ENCODE measurements at regions not wholly inside any gene's neighbourhood (a gene's known extent, or its start where the extent isn't known, plus 50 kb on each side); places are given as distances from the start of the nearest gene placed in this dataset.

DNA sequence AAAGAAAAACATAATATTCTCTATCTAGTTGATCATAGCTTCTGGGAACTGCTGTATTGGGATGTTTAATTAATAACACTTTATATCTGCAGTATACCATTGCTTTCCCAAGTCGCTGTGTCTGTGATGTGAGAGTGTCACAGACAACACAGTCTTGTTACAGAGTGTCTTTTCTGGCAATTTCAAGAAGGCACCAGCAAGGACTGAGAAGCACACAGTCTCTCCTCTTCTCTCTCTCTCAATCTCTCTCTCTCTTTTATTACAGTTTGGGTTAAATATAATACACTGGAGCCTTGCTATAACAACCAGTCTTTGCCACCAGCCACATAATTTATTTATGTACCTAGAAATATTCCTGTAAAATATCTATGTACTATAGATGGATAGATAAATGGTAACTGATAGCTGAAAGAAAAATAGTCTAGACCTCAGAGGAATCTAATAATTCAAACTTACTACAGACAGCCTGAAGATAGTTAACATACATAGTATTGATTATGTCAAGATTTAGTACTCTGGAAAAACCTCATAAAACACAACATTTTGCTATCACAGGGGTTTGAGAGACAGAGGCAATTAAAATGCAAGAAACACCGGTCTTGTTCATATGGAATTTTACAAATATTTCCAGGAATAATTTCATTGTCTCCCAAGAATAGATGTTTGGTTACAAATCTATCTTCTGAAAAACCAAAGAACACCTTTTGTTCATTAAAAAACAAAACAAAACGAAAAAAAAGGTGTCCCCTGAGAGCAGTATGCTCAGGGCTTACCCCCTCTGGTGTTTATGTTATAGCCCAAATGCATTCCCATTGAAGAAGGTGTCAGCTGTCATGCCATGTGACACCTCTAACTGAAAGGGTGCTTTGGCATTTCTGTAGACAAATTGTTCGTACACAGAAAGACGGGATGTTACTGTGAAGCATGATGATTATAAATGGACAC is 507.8 kb downstream of the TBC1D4 start:
- no peaks in the 10 kb centered on the region for H3K27me3 ChIP-seq (ENCODE audit: control insufficient read depth, insufficient read depth, low read length)
- no peaks in the 10 kb centered on the region for H3K9me3 ChIP-seq (ENCODE audit: control insufficient read depth, insufficient read depth, low read length)
- no peaks in the 10 kb centered on the region for H3K36me3 ChIP-seq (ENCODE audit: control insufficient read depth, insufficient read depth, low read length)
- WGBS (ENCODE audit: insufficient coverage, insufficient read length): no CpG with 5 or more reads among the region's 5 CpGs
- peaks cover 1% of the 10 kb centered on the region; the same call in 1 of the 2 replicates for H3K4me1 ChIP-seq (ENCODE audit: control insufficient read depth, insufficient read depth, low read length)
- H3K4me3 ChIP-seq (ENCODE audit: low read length): no peak overlapping the region
- H3K27ac ChIP-seq (ENCODE audit: low read length): no peak overlapping the region
- no peak for DNase-seq (ENCODE audit: low read depth, low spot score)

- Histone ChIP-seq H3K27ac (ENCODE audit: low read length) (no peak overlapping the region), H3K36me3 (ENCODE audit: control insufficient read depth, insufficient read depth, low read length) (no peaks in the 10 kb centered on the region), H3K27me3 (ENCODE audit: control insufficient read depth, insufficient read depth, low read length) (no peaks in the 10 kb centered on the region), H3K4me1 (ENCODE audit: control insufficient read depth, insufficient read depth, low read length) (no peaks in the 10 kb centered on the region), H3K9me3 (ENCODE audit: control insufficient read depth, insufficient read depth, low read length) (no peaks in the 10 kb centered on the region), H3K4me3 (ENCODE audit: low read length) (no peak overlapping the region)
- no CpG with 5 or more reads among the region's 1 CpG for WGBS (ENCODE audit: insufficient coverage, insufficient read length)
- no peak for DNase-seq (ENCODE audit: low read depth, low spot score)
These were observed 512.5 kb downstream of the TBC1D4 start for GRCh38 chr13:74969419-74969818.

DNA sequence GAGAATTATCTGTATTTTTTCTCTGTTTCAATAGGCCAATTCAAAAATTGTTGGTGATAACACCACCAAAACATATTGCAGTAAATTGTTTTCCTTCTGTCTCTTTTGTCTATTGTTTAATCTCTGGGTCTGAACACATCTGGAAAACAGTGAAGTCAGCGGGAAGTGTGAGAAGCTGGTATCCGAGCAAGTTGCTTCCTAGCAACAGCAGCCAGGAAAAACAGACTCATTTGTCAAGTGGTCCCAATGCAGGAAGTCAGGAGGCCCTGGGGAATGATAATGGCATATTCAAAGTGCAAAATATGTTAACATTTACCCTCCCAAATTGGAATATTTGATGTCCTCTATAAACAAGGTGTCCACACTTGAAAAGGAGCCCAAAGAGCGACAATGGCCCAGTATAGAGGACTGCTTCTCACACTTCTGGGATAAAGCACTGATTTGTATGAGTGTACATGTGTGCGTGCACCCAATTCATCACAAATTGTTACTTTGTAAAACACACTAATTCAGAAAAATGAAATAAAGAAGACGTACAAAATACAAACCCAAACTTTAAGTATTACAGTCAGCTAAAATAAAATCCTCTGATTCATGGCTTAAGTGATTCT is 515.0 kb downstream of the TBC1D4 start:
- no peaks in the 10 kb centered on the region for H3K9me3 ChIP-seq (ENCODE audit: control insufficient read depth, insufficient read depth, low read length)
- H3K27me3 ChIP-seq (ENCODE audit: control insufficient read depth, insufficient read depth, low read length): no peaks in the 10 kb centered on the region
- no peaks in the 10 kb centered on the region for H3K4me1 ChIP-seq (ENCODE audit: control insufficient read depth, insufficient read depth, low read length)
- no peak overlapping the region for H3K4me3 ChIP-seq (ENCODE audit: low read length)
- no CpG with 5 or more reads among the region's 5 CpGs for WGBS (ENCODE audit: insufficient coverage, insufficient read length)
- H3K27ac ChIP-seq (ENCODE audit: low read length): no peak overlapping the region
- no peak for DNase-seq (ENCODE audit: low read depth, low spot score)
- H3K36me3 ChIP-seq (ENCODE audit: control insufficient read depth, insufficient read depth, low read length): no peaks in the 10 kb centered on the region

DNA sequence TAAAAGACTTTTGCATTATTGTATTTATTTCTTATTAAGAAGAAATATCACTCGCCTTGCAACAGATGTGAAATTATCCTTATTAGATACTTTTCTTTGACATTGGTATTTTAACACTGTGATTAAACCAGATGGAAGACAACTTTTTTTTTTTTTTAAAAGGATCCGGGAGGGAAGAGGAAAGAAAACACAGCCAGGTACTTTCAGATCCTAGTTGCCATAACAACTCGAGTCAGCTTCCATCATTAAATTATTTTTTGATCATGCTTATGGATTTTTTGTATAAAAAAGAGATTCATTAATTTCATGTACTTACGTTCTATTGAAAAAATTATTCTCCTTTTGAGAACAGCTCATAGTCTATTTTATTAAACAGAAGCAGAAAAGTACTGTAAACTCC is 515.7 kb downstream of the TBC1D4 start:
- no CpG with 5 or more reads among the region's 4 CpGs for WGBS (ENCODE audit: insufficient coverage, insufficient read length)
- Histone ChIP-seq H3K9me3 (ENCODE audit: control insufficient read depth, insufficient read depth, low read length) (no peaks in the 10 kb centered on the region), H3K36me3 (ENCODE audit: control insufficient read depth, insufficient read depth, low read length) (no peaks in the 10 kb centered on the region), H3K4me1 (ENCODE audit: control insufficient read depth, insufficient read depth, low read length) (no peaks in the 10 kb centered on the region), H3K27me3 (ENCODE audit: control insufficient read depth, insufficient read depth, low read length) (no peaks in the 10 kb centered on the region), H3K4me3 (ENCODE audit: low read length) (no peak overlapping the region), H3K27ac (ENCODE audit: low read length) (no peak overlapping the region)
- no peak for DNase-seq (ENCODE audit: low read depth, low spot score)

GRCh38 chr13:74945637-74946036 is 536.3 kb downstream of the TBC1D4 start:
- Histone ChIP-seq H3K9me3 (ENCODE audit: control insufficient read depth, insufficient read depth, low read length) (no peaks in the 10 kb centered on the region), H3K27me3 (ENCODE audit: control insufficient read depth, insufficient read depth, low read length) (no peaks in the 10 kb centered on the region), H3K36me3 (ENCODE audit: control insufficient read depth, insufficient read depth, low read length) (no peaks in the 10 kb centered on the region), H3K4me1 (ENCODE audit: control insufficient read depth, insufficient read depth, low read length) (no peaks in the 10 kb centered on the region), H3K27ac (ENCODE audit: low read length) (no peak overlapping the region), H3K4me3 (ENCODE audit: low read length) (no peak overlapping the region)
- no peak for DNase-seq (ENCODE audit: low read depth, low spot score)
- WGBS (ENCODE audit: insufficient coverage, insufficient read length): no CpG with 5 or more reads among the region's 2 CpGs

DNA sequence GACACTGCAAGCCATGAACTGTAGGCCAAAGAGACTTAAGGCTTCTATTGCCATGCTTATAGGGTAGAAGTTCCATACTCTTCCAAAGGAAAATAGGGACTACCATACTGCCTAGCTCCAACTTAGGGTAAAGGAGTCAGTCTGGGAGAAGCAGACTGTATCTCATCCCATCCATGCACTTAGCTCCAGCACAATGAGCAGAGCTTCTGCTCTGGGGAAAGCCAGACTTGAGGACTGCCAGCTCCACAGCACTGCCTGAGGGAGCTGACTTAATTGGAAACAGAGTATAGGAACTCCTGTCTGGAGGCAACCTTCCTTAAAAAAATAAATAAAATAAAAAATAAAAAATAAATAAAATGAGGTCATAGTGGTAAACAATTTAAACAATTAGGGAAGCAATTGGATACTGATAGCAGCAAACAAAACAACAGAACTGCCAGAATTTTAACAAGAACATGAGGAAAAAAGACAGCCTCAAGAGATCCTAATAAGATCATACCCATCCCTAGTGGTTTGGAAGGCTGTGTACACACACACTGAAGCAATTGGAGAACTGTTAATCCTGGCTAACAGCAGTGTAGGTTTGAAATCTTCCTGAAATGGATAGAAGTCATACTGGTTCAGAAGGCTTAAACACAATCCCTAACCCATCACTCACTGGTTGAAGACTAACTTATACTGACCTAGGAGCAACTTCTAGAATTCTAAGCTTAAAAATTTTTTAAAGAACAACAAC is 550.1 kb downstream of the TBC1D4 start:
- H3K4me1 ChIP-seq (ENCODE audit: control insufficient read depth, insufficient read depth, low read length): no peaks in the 10 kb centered on the region
- DNase-seq (ENCODE audit: low read depth, low spot score): no peak
- H3K9me3 ChIP-seq (ENCODE audit: control insufficient read depth, insufficient read depth, low read length): no peaks in the 10 kb centered on the region
- no peaks in the 10 kb centered on the region for H3K27me3 ChIP-seq (ENCODE audit: control insufficient read depth, insufficient read depth, low read length)
- no peak overlapping the region for H3K4me3 ChIP-seq (ENCODE audit: low read length)
- no peak overlapping the region for H3K27ac ChIP-seq (ENCODE audit: low read length)
- no peaks in the 10 kb centered on the region for H3K36me3 ChIP-seq (ENCODE audit: control insufficient read depth, insufficient read depth, low read length)

GRCh38 chr13:74930402-74931165 is 551.4 kb downstream of the TBC1D4 start:
- no peak for DNase-seq (ENCODE audit: low read depth, low spot score)
- no CpG with 5 or more reads among the region's 3 CpGs for WGBS (ENCODE audit: insufficient coverage, insufficient read length)
- no peaks in the 10 kb centered on the region for H3K4me1 ChIP-seq (ENCODE audit: control insufficient read depth, insufficient read depth, low read length)
- no peaks in the 10 kb centered on the region for H3K9me3 ChIP-seq (ENCODE audit: control insufficient read depth, insufficient read depth, low read length)
- H3K27ac ChIP-seq (ENCODE audit: low read length): no peak overlapping the region
- no peaks in the 10 kb centered on the region for H3K27me3 ChIP-seq (ENCODE audit: control insufficient read depth, insufficient read depth, low read length)
- no peaks in the 10 kb centered on the region for H3K36me3 ChIP-seq (ENCODE audit: control insufficient read depth, insufficient read depth, low read length)
- H3K4me3 ChIP-seq (ENCODE audit: low read length): no peak overlapping the region

GRCh38 chr13:74929436-74929835 is 552.5 kb downstream of the TBC1D4 start:
- no peak overlapping the region for H3K4me3 ChIP-seq (ENCODE audit: low read length)
- no peak overlapping the region for H3K27ac ChIP-seq (ENCODE audit: low read length)
- H3K27me3 ChIP-seq (ENCODE audit: control insufficient read depth, insufficient read depth, low read length): no peaks in the 10 kb centered on the region
- H3K9me3 ChIP-seq (ENCODE audit: control insufficient read depth, insufficient read depth, low read length): no peaks in the 10 kb centered on the region
- no CpG with 5 or more reads among the region's 2 CpGs for WGBS (ENCODE audit: insufficient coverage, insufficient read length)
- no peak for DNase-seq (ENCODE audit: low read depth, low spot score)
- no peaks in the 10 kb centered on the region for H3K4me1 ChIP-seq (ENCODE audit: control insufficient read depth, insufficient read depth, low read length)
- H3K36me3 ChIP-seq (ENCODE audit: control insufficient read depth, insufficient read depth, low read length): no peaks in the 10 kb centered on the region

DNA sequence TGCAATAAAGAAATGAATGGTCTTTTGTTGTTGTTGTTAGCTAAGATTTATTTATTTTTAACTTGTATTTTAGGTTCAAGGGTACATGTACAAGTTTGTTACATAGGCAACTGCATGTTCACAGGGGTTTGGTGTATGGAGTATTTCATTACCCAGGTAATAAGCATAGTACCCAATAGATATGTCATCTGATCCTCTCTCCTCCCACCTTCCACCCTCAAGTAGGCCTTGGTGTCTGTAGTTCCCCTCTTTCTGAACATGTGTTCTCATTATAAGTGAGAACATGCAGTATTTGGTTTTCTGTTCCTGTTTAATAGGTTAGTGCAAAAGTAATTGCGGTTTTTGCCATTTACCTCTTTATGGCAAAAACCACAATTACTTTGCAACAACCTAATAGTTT is 554.1 kb downstream of the TBC1D4 start:
- Histone ChIP-seq H3K36me3 (ENCODE audit: control insufficient read depth, insufficient read depth, low read length) (no peaks in the 10 kb centered on the region), H3K4me1 (ENCODE audit: control insufficient read depth, insufficient read depth, low read length) (no peaks in the 10 kb centered on the region), H3K27ac (ENCODE audit: low read length) (no peak overlapping the region), H3K27me3 (ENCODE audit: control insufficient read depth, insufficient read depth, low read length) (no peaks in the 10 kb centered on the region), H3K9me3 (ENCODE audit: control insufficient read depth, insufficient read depth, low read length) (no peaks in the 10 kb centered on the region), H3K4me3 (ENCODE audit: low read length) (no peak overlapping the region)
- no CpG with 5 or more reads among the region's 1 CpG for WGBS (ENCODE audit: insufficient coverage, insufficient read length)
- DNase-seq (ENCODE audit: low read depth, low spot score): no peak

DNA sequence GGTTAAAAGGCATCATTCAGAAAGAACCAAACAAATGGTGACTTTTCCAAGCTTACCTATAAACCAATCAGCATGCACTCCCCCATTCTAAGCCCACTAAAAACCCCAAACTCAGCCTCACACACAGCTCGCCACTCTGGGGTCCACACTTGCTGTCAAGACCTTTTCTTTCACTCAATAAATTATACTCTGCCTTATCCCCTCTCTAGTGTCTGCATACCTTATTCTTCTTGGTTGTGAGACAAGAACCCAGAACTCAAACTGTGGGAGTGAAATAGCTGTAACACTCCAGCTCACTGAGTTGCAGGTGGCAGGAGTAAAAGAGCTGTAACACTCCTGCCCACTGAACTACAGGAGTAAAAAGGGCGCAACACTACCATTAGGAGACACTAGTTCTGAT is 559.0 kb downstream of the TBC1D4 start:
- no peaks in the 10 kb centered on the region for H3K27me3 ChIP-seq (ENCODE audit: control insufficient read depth, insufficient read depth, low read length)
- H3K4me1 ChIP-seq (ENCODE audit: control insufficient read depth, insufficient read depth, low read length): no peaks in the 10 kb centered on the region
- H3K36me3 ChIP-seq (ENCODE audit: control insufficient read depth, insufficient read depth, low read length): no peaks in the 10 kb centered on the region
- H3K27ac ChIP-seq (ENCODE audit: low read length): no peak overlapping the region
- DNase-seq (ENCODE audit: low read depth, low spot score): no peak
- no CpG with 5 or more reads among the region's 2 CpGs for WGBS (ENCODE audit: insufficient coverage, insufficient read length)
- H3K9me3 ChIP-seq (ENCODE audit: control insufficient read depth, insufficient read depth, low read length): no peaks in the 10 kb centered on the region
- H3K4me3 ChIP-seq (ENCODE audit: low read length): no peak overlapping the region

Data from iPS DF 6.9 (cell line).